ENCODE measurements at regions not wholly inside any gene's neighbourhood (a gene's known extent, or its start where the extent isn't known, plus 50 kb on each side); places are given as distances from the start of the nearest gene placed in this dataset.

- TF ChIP-seq CEBPB (IDR thresholded peaks at IDR 0.05) (no peak), ZFP36 (IDR thresholded peaks at IDR 0.05; ENCODE audit: borderline replicate concordance, partially characterized antibody) (no peak), POLR2A (IDR thresholded peaks at IDR 0.05; ENCODE audit: low read length) (no peak), JUNB (IDR thresholded peaks at IDR 0.05) (no peak), KDM1A (IDR thresholded peaks at IDR 0.05; ENCODE audit: low read depth) (no peak)
- TF ChIP-seq, protein P1, sequence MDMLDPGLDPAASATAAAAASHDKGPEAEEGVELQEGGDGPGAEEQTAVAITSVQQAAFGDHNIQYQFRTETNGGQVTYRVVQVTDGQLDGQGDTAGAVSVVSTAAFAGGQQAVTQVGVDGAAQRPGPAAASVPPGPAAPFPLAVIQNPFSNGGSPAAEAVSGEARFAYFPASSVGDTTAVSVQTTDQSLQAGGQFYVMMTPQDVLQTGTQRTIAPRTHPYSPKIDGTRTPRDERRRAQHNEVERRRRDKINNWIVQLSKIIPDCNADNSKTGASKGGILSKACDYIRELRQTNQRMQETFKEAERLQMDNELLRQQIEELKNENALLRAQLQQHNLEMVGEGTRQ (IDR thresholded peaks at IDR 0.05) = no peak
- TF ChIP-seq, protein P2, sequence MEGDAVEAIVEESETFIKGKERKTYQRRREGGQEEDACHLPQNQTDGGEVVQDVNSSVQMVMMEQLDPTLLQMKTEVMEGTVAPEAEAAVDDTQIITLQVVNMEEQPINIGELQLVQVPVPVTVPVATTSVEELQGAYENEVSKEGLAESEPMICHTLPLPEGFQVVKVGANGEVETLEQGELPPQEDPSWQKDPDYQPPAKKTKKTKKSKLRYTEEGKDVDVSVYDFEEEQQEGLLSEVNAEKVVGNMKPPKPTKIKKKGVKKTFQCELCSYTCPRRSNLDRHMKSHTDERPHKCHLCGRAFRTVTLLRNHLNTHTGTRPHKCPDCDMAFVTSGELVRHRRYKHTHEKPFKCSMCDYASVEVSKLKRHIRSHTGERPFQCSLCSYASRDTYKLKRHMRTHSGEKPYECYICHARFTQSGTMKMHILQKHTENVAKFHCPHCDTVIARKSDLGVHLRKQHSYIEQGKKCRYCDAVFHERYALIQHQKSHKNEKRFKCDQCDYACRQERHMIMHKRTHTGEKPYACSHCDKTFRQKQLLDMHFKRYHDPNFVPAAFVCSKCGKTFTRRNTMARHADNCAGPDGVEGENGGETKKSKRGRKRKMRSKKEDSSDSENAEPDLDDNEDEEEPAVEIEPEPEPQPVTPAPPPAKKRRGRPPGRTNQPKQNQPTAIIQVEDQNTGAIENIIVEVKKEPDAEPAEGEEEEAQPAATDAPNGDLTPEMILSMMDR (IDR thresholded peaks at IDR 0.05) = no peak
- TF ChIP-seq, protein P3, sequence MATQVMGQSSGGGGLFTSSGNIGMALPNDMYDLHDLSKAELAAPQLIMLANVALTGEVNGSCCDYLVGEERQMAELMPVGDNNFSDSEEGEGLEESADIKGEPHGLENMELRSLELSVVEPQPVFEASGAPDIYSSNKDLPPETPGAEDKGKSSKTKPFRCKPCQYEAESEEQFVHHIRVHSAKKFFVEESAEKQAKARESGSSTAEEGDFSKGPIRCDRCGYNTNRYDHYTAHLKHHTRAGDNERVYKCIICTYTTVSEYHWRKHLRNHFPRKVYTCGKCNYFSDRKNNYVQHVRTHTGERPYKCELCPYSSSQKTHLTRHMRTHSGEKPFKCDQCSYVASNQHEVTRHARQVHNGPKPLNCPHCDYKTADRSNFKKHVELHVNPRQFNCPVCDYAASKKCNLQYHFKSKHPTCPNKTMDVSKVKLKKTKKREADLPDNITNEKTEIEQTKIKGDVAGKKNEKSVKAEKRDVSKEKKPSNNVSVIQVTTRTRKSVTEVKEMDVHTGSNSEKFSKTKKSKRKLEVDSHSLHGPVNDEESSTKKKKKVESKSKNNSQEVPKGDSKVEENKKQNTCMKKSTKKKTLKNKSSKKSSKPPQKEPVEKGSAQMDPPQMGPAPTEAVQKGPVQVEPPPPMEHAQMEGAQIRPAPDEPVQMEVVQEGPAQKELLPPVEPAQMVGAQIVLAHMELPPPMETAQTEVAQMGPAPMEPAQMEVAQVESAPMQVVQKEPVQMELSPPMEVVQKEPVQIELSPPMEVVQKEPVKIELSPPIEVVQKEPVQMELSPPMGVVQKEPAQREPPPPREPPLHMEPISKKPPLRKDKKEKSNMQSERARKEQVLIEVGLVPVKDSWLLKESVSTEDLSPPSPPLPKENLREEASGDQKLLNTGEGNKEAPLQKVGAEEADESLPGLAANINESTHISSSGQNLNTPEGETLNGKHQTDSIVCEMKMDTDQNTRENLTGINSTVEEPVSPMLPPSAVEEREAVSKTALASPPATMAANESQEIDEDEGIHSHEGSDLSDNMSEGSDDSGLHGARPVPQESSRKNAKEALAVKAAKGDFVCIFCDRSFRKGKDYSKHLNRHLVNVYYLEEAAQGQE (IDR thresholded peaks at IDR 0.05) = no peak
These were observed 87.0 kb downstream of the LYZL1 start for GRCh38 chr10:29375888-29376287.

Measured in A549 (cell line).